ENCODE measurements at regions not wholly inside any gene's neighbourhood (a gene's known extent, or its start where the extent isn't known, plus 50 kb on each side); places are given as distances from the start of the nearest gene placed in this dataset.
A peak's percentile ranks its signal among the peaks of the same experiment; 100 is the strongest.
"Not testable (repeated sequence)": the region's sequence is repeated elsewhere in the genome, so short reads cannot be mapped to it uniquely, and the experiment has no call there.

GRCh38 chr2:150209746-150210145, 277.7 kb downstream of the RND3 start:
- FAIRE-seq (no peak), ATAC-seq (no peak), DNase-seq (no peak)
- no peaks in the 10 kb centered on the region for H3K9me3 ChIP-seq
- no peaks in the 10 kb centered on the region for H3K36me3 ChIP-seq
- no peak overlapping the region for H3K4me3 ChIP-seq
- intact Hi-C loops (cut with DNase I), result no loop called here
- H3K27me3 ChIP-seq, result no peaks in the 10 kb centered on the region
- 71 to 84% methylated on average over 2 of the region's 2 CpGs for WGBS, 2 donors
- H3K4me1 ChIP-seq, result peaks cover 7 to 15% (median 8%) of the 10 kb centered on the region in 3 donors
- H3K27ac ChIP-seq, result no peak overlapping the region
- TF ChIP-seq CTCF (IDR thresholded peaks at IDR 0.05), result no peak

- TF ChIP-seq CTCF (IDR thresholded peaks at IDR 0.05), result no peak
- no peaks in the 10 kb centered on the region for H3K27me3 ChIP-seq
- H3K27ac ChIP-seq, result no peak overlapping the region
- 85% methylated on average over 4 of the region's 4 CpGs for WGBS, 2 donors
- H3K9me3 ChIP-seq, result no peaks in the 10 kb centered on the region
- FAIRE-seq (no peak), DNase-seq (no peak), ATAC-seq (no peak)
- intact Hi-C loops (cut with DNase I), result no loop called here
- H3K4me1 ChIP-seq, result peaks cover 7 to 12% (median 8%) of the 10 kb centered on the region in 3 donors
- H3K4me3 ChIP-seq, result no peak overlapping the region
- no peaks in the 10 kb centered on the region for H3K36me3 ChIP-seq
Observed at GRCh38 chr2:150208689-150209088, 278.8 kb downstream of the RND3 start.

DNA sequence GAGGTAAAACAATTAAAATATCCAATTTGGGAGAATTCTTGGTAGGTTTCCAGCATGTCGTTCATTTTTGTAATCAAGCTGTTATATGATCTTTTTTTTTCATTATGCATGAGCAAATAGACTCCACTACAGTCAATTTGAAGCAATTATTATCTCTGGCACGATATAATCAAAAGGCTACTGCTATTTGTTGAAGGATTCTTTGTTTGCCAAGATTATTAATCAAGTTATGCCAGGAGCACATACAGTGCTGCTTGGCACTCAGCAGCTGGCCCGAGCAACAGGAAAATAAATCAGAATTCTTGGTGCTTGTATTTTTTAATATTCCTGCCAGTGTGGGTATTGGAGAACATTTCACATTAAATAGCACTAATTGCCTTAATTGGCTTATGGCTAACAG, 279.5 kb downstream of the RND3 start:
- H3K4me3 ChIP-seq, result no peak overlapping the region
- intact Hi-C loops (cut with DNase I), result no loop called here
- H3K36me3 ChIP-seq, result no peaks in the 10 kb centered on the region
- no peak for FAIRE-seq
- peaks cover 7 to 12% (median 8%) of the 10 kb centered on the region in 3 donors for H3K4me1 ChIP-seq
- no peaks in the 10 kb centered on the region for H3K9me3 ChIP-seq
- 5 to 8% methylated on average over 3 of the region's 3 CpGs for WGBS, 2 donors
- DNase-seq, result no peak
- TF ChIP-seq CTCF (IDR thresholded peaks at IDR 0.05), result no peak
- H3K27me3 ChIP-seq, result no peaks in the 10 kb centered on the region
- ATAC-seq, result peak; percentile 50 to 78 (median 62)
- no peak overlapping the region for H3K27ac ChIP-seq

DNA sequence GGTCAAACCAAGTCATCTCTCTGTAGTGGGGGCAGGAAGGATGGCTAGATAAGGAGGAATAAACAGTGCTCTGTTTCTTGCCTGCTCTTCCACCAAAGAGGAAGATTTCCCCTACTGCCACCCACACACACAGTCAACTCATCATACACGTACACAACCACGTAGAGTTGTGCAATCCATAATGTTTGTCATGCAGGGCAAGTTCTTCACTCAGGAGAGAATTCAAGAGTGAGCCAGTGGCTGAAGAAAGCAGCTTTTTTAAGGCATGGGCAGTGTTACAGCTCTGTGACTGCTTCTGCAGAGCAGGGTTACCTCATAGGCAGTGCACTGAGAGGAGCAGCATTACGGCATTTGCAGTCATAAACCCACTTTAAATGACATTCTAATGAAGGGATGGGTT, 283.0 kb downstream of the RND3 start:
- 70 to 83% methylated on average over 3 of the region's 3 CpGs for WGBS, 2 donors
- FAIRE-seq, result no peak
- no peaks in the 10 kb centered on the region for H3K36me3 ChIP-seq
- no peak for DNase-seq
- no peak for TF ChIP-seq CTCF (IDR thresholded peaks at IDR 0.05)
- peaks cover 7 to 12% (median 8%) of the 10 kb centered on the region in 3 donors for H3K4me1 ChIP-seq
- no peaks in the 10 kb centered on the region for H3K9me3 ChIP-seq
- ATAC-seq, result peak in 2 of 4 donors; percentile 50 to 51
- H3K27ac ChIP-seq, result no peak overlapping the region
- H3K4me3 ChIP-seq, result no peak overlapping the region
- intact Hi-C loops (cut with DNase I), result no loop called here
- no peaks in the 10 kb centered on the region for H3K27me3 ChIP-seq

GRCh38 chr2:150194816-150195215, 292.7 kb downstream of the RND3 start:
- WGBS, 2 donors, result 61 to 71% methylated on average over 1 of the region's 1 CpG

More at GRCh38 chr2:150194816-150195215, 292.7 kb downstream of the RND3 start:
- intact Hi-C loops (cut with DNase I); H3K9me3 ChIP-seq; H3K4me3 ChIP-seq; DNase-seq; H3K27me3 ChIP-seq; FAIRE-seq; H3K36me3 ChIP-seq; ATAC-seq; H3K27ac ChIP-seq; H3K4me1 ChIP-seq: not testable (repeated sequence)
